Endodermal cell (in vitro differentiated cells): ENCODE measurements at regions not wholly inside any gene's neighbourhood (a gene's known extent, or its start where the extent isn't known, plus 50 kb on each side); places are given as distances from the start of the nearest gene placed in this dataset.
"Not testable (repeated sequence)": the region's sequence is repeated elsewhere in the genome, so short reads cannot be mapped to it uniquely, and the experiment has no call there.

ENCODE experiments used
- DNase-seq: peaks from one replicate; pipeline ENCODE4 v3.0.0-alpha.2; 2017
- H3K27ac ChIP-seq: 2 replicates; pipeline ENCODE4 v1.5.1; 2013; ENCODE audit warnings: mild to moderate bottlenecking, low read depth, low read length, moderate library complexity
- H3K27me3 ChIP-seq: 2 replicates; pipeline ENCODE4 v1.6.1; 2013; ENCODE audit warnings: mild to moderate bottlenecking, low read length, moderate library complexity; ENCODE audit not compliant: insufficient read depth, control insufficient read depth, poor library complexity, severe bottlenecking
- H3K36me3 ChIP-seq: 2 replicates; pipeline ENCODE4 v1.7.0; 2013; ENCODE audit warnings: mild to moderate bottlenecking, low read length, moderate library complexity; ENCODE audit not compliant: control insufficient read depth, insufficient read depth
- H3K4me1 ChIP-seq: one replicate; pipeline ENCODE4 v1.7.0; 2013; ENCODE audit warnings: low read length; ENCODE audit not compliant: control insufficient read depth, insufficient read depth
- H3K4me3 ChIP-seq: 2 replicates; pipeline ENCODE4 v1.5.1; 2013; ENCODE audit warnings: mild to moderate bottlenecking, low read length, moderate library complexity
- H3K9ac ChIP-seq: 2 replicates; pipeline ENCODE4 v1.6.1; 2013; ENCODE audit warnings: mild to moderate bottlenecking, low read length, moderate library complexity; ENCODE audit not compliant: poor library complexity, severe bottlenecking; ENCODE audit errors: extremely low read depth
- H3K9me3 ChIP-seq: 2 replicates; pipeline ENCODE4 v1.6.1; 2013; ENCODE audit warnings: mild to moderate bottlenecking, low read length, moderate library complexity; ENCODE audit not compliant: control insufficient read depth
- H3K27ac Mint-ChIP-seq: 2 replicates; pipeline ENCODE4 v1.8.0; 2020; ENCODE audit warnings: mixed read lengths
- H3K27me3 Mint-ChIP-seq: 2 replicates; pipeline ENCODE4 v1.8.0; 2021; ENCODE audit warnings: mild to moderate bottlenecking, mixed read lengths; ENCODE audit not compliant: insufficient read depth
- H3K36me3 Mint-ChIP-seq: 2 replicates; pipeline ENCODE4 v1.8.0; 2020; ENCODE audit warnings: low read depth, mixed read lengths
- H3K4me1 Mint-ChIP-seq: 2 replicates; pipeline ENCODE4 v1.8.0; 2020; ENCODE audit warnings: mixed read lengths
- H3K4me3 Mint-ChIP-seq: 2 replicates; pipeline ENCODE4 v1.8.0; 2020; ENCODE audit warnings: mild to moderate bottlenecking, moderate library complexity, mixed read lengths
- H3K9me3 Mint-ChIP-seq: 2 replicates; pipeline ENCODE4 v1.8.0; 2020; ENCODE audit warnings: mild to moderate bottlenecking, mixed read lengths
- WGBS, 2 experiments: methylation state at CpG; one replicate each; pipeline versions ENCODE4 v1.1.5 to v1.1.7; 2013; ENCODE audit warnings: missing lambda C conversion rate in 2 of 2, mixed read lengths in 1 of 2; ENCODE audit not compliant: insufficient coverage in 1 of 2, insufficient read length in 1 of 2; 5-methylcytosine and 5-hydroxymethylcytosine counted together
- TF ChIP-seq, protein P1 (sequence below): fragments of 200-600 bp; sonication (generic); conservative IDR thresholded peaks from 2 replicates; pipeline ENCODE4 v1.5.0; 2021; ENCODE audit warnings: antibody characterized with exemption, mild to moderate bottlenecking

DNA sequence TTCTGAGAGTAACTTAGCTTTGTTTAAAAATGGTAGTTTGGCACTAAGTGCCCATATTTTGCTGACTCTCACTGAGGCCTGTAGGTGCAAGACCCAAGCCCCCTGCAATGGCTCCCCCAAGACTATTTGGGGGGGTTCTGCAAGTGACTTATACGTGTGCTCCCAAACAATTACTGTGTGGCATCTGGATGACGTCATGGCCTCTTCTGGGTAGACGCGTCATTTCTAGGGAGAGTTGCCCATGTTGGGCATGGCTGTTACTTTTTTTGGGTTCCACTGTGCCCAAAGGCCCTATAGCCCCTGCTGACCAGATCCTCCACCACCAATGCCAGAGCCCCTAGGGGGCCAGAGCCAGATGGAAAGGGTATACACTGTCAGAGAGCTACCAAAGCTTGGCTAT is 110.3 kb upstream of the MYLIP start:
- DNase-seq, result no peak
- Mint-ChIP-seq H3K27ac (no peak overlapping the region), H3K27me3 (no peaks in the 10 kb centered on the region), H3K9me3 (peaks cover 18% of the 10 kb centered on the region), H3K36me3 (no peaks in the 10 kb centered on the region), H3K4me1 (no peaks in the 10 kb centered on the region), H3K4me3 (no peak overlapping the region)
- H3K27ac ChIP-seq, result no peak overlapping the region
- H3K9me3 ChIP-seq, result peaks cover 10% of the 10 kb centered on the region
- H3K36me3 ChIP-seq, result no peaks in the 10 kb centered on the region
- no peaks in the 10 kb centered on the region for H3K4me1 ChIP-seq
- H3K4me3 ChIP-seq, result no peak overlapping the region
- H3K9ac ChIP-seq, result no peak overlapping the region
- TF ChIP-seq, protein P1, sequence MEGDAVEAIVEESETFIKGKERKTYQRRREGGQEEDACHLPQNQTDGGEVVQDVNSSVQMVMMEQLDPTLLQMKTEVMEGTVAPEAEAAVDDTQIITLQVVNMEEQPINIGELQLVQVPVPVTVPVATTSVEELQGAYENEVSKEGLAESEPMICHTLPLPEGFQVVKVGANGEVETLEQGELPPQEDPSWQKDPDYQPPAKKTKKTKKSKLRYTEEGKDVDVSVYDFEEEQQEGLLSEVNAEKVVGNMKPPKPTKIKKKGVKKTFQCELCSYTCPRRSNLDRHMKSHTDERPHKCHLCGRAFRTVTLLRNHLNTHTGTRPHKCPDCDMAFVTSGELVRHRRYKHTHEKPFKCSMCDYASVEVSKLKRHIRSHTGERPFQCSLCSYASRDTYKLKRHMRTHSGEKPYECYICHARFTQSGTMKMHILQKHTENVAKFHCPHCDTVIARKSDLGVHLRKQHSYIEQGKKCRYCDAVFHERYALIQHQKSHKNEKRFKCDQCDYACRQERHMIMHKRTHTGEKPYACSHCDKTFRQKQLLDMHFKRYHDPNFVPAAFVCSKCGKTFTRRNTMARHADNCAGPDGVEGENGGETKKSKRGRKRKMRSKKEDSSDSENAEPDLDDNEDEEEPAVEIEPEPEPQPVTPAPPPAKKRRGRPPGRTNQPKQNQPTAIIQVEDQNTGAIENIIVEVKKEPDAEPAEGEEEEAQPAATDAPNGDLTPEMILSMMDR, result no peak
- 95 to 100% methylated on average over 1 to 4 of the region's 4 CpGs for WGBS, 2 experiments
- no peaks in the 10 kb centered on the region for H3K27me3 ChIP-seq

DNA sequence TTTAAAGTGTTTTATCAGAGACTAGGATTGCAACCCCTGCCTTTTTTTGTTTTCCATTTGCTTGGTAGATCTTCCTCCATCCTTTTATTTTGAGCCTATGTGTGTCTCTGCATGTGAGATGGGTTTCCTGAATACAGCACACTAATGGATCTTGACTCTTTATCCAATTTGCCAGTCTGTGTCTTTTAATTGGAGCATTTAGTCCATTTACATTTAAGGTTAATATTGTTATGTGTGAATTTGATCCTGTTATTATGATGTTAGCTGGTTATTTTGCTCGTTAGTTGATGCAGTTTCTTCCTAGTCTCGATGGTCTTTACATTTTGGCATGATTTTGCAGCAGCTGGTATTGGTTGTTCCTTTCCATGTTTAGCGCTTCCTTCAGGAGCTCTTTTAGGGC is 114.6 kb upstream of the MYLIP start:
- H3K27ac Mint-ChIP-seq, H3K36me3 Mint-ChIP-seq, H3K27ac ChIP-seq, DNase-seq, H3K4me3 ChIP-seq, H3K36me3 ChIP-seq, H3K4me1 Mint-ChIP-seq, H3K4me1 ChIP-seq, H3K4me3 Mint-ChIP-seq, H3K27me3 Mint-ChIP-seq, H3K9ac ChIP-seq, H3K27me3 ChIP-seq: not testable (repeated sequence)
- H3K9me3 ChIP-seq, result peaks cover 10% of the 10 kb centered on the region
- peaks cover 19% of the 10 kb centered on the region for H3K9me3 Mint-ChIP-seq
- WGBS, 2 experiments, result no CpG with 5 or more reads among the region's 3 CpGs

DNA sequence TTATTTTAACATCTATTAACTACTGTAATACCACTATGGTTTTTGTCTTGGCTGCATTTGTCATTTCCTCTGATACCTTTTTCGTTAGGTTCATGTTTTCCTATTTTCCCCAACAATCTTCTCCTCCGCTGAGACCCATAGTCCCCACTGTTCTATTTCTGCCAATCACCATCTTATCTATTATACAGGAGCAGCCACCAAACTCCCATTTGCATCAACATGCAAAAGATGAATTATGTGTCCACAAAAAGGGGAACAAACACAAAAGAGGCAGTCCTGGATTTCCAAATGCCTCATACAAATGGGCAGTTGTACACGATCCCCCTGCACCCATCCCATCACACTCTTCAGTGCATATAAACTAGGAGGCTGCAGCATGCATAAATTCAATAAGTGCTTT is 121.7 kb upstream of the MYLIP start:
- Histone ChIP-seq H3K9me3 (no peaks in the 10 kb centered on the region), H3K27me3 (no peaks in the 10 kb centered on the region), H3K4me1 (no peaks in the 10 kb centered on the region), H3K27ac (no peak overlapping the region), H3K4me3 (no peak overlapping the region), H3K36me3 (no peaks in the 10 kb centered on the region), H3K9ac (no peak overlapping the region)
- Mint-ChIP-seq H3K4me1 (peaks cover 4% of the 10 kb centered on the region), H3K4me3 (no peak overlapping the region), H3K27ac (no peak overlapping the region), H3K36me3 (no peaks in the 10 kb centered on the region), H3K9me3 (peaks cover under 1% of the 10 kb centered on the region), H3K27me3 (no peaks in the 10 kb centered on the region)
- 82 to 89% methylated on average over 2 to 3 of the region's 3 CpGs for WGBS, 2 experiments
- TF ChIP-seq, protein P1, result no peak
- DNase-seq, result no peak

DNA sequence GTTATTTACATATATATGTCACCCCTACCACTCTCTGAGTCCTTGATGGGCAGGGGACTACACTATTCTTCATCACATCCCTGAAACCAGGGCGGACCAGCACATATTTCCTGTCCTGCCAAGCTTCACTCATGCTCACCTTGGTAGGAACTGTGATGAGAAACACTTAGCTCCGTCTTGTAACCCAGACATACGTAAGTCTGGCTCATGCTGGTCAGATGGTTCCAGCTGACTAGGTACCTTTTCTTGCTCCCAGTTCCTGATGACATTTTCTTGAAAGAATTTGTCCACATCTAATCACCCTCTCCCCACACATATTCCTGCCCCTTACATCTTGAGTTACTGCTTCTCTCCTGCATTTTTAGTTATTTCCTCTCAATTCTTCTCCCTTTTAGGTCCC is 122.2 kb upstream of the MYLIP start:
- Histone ChIP-seq H3K9me3 (no peaks in the 10 kb centered on the region), H3K4me1 (no peaks in the 10 kb centered on the region), H3K4me3 (no peak overlapping the region), H3K27ac (no peak overlapping the region), H3K36me3 (no peaks in the 10 kb centered on the region), H3K9ac (no peak overlapping the region), H3K27me3 (no peaks in the 10 kb centered on the region)
- no peak for DNase-seq
- Mint-ChIP-seq H3K36me3 (no peaks in the 10 kb centered on the region), H3K27me3 (no peaks in the 10 kb centered on the region), H3K27ac (no peak overlapping the region), H3K4me1 (peaks cover 4% of the 10 kb centered on the region), H3K4me3 (no peak overlapping the region), H3K9me3 (no peaks in the 10 kb centered on the region)
- 89 to 93% methylated on average over 2 to 3 of the region's 3 CpGs for WGBS, 2 experiments
- TF ChIP-seq, protein P1, result no peak
